MM.1S (cell line): ENCODE measurements at regions not wholly inside any gene's neighbourhood (a gene's known extent, or its start where the extent isn't known, plus 50 kb on each side); places are given as distances from the start of the nearest gene placed in this dataset.

Source experiments
- CTCF ChIP-seq: fragments of 300-600 bp; sonication (generic); IDR thresholded peaks from 2 replicates; pipeline ENCODE4 v1.5.1; 2016; ENCODE audit warnings: antibody characterized with exemption, low read length, mixed read lengths
- EZH2 ChIP-seq: fragments of 300-600 bp; sonication (generic); optimal IDR thresholded peaks from 2 replicates; pipeline ENCODE3; 2017; ENCODE audit warnings: low read depth, mild to moderate bottlenecking, antibody characterized with exemption, low read length, mixed read lengths

- TF ChIP-seq EZH2: no peak
- no peak for TF ChIP-seq CTCF
Observed at GRCh38 chr3:171526869-171527268, 66.7 kb upstream of the TNIK start.
